B cell (primary cell): ENCODE measurements at regions not wholly inside any gene's neighbourhood (a gene's known extent, or its start where the extent isn't known, plus 50 kb on each side); places are given as distances from the start of the nearest gene placed in this dataset.

Experiments
- ATAC-seq: fragments of 200-7000 bp; cut with Tn5 transposase; one replicate; pipeline ENCODE4 v1.10.0; 2021; ENCODE audit warnings: low read depth, mild to moderate bottlenecking, moderate number of reproducible peaks, moderate library complexity
- CTCF ChIA-PET: fragments of 350-600 bp; sonication (Branson Sonifier 250); formaldehyde crosslinking; loops from one replicate; lab custom pipeline; 2021; ENCODE audit warnings: antibody characterized with exemption, inconsistent platforms; lab: Charles Lee
- POLR2A ChIA-PET: fragments of 350-600 bp; sonication (Branson Sonifier 250); formaldehyde crosslinking; loops from one replicate; lab custom pipeline; 2021; ENCODE audit warnings: antibody characterized with exemption; lab: Charles Lee
- DNase-seq: peaks from one replicate; pipeline ENCODE4 v3.0.0; 2013
- H2AFZ ChIP-seq: 2 replicates; pipeline ENCODE4 v1.6.1; 2012; ENCODE audit warnings: mild to moderate bottlenecking, low read depth, low read length; ENCODE audit not compliant: insufficient read depth, poor library complexity, severe bottlenecking
- H3K27ac ChIP-seq, 2 donors: 1 replicate in 1 of 2; 2 replicates in 1 of 2; pipeline ENCODE4 v1.5.1; 2012 to 2013; ENCODE audit warnings: low read length in 2 of 2, mild to moderate bottlenecking in 2 of 2, moderate library complexity in 1 of 2
- H3K27me3 ChIP-seq, 4 experiments: fragments of 200-600 bp in 1 of 4; sonication (generic) in 1 of 4; replicated peaks in 1 of 4; 1 replicate in 2 of 4; 2 replicates in 2 of 4; pipeline versions ENCODE4 v1.6.1 to v1.7.0; 2013 to 2016; ENCODE audit warnings: low read length in 3 of 4, mild to moderate bottlenecking in 2 of 4, mixed read lengths in 1 of 4, moderate library complexity in 1 of 4; ENCODE audit not compliant: insufficient read depth in 4 of 4, control insufficient read depth in 3 of 4; ENCODE audit errors: control extremely low read depth in 1 of 4
- H3K36me3 ChIP-seq, 2 experiments: replicated peaks in 1 of 2; 1 replicate in 1 of 2; 2 replicates in 1 of 2; pipeline versions ENCODE4 v1.6.1 to v1.7.1; 2013; ENCODE audit warnings: low read length in 1 of 2; ENCODE audit not compliant: insufficient read depth in 2 of 2, control insufficient read depth in 1 of 2; ENCODE audit errors: control extremely low read depth in 1 of 2, extremely low read depth in 1 of 2
- H3K4me1 ChIP-seq, 2 donors: fragments of 200-600 bp in 1 of 2; sonication (generic) in 1 of 2; 1 replicate in 1 of 2; 2 replicates in 1 of 2; pipeline versions ENCODE4 v1.5.1 to v1.6.1; 2013 to 2017; ENCODE audit warnings: low read length in 2 of 2; ENCODE audit not compliant: control insufficient read depth in 2 of 2, insufficient read depth in 2 of 2
- H3K4me2 ChIP-seq: replicated peaks from 2 replicates; pipeline ENCODE3; 2012; ENCODE audit warnings: mild to moderate bottlenecking, low read depth, low read length; ENCODE audit not compliant: poor library complexity, severe bottlenecking
- H3K4me3 ChIP-seq, 5 experiments: fragments of 200-600 bp in 1 of 5; sonication (generic) in 1 of 5; 1 replicate in 3 of 5; 2 replicates in 2 of 5; pipeline versions ENCODE4 v1.5.1 to v1.7.0; 2011 to 2016; ENCODE audit warnings: low read length in 4 of 5, mild to moderate bottlenecking in 4 of 5, low read depth in 2 of 5, control low read depth in 1 of 5, moderate library complexity in 1 of 5; ENCODE audit not compliant: insufficient read depth in 1 of 5; ENCODE audit errors: control extremely low read depth in 1 of 5, extremely low read depth in 1 of 5
- H3K79me2 ChIP-seq: fragments of 200-600 bp; sonication (generic); one replicate; pipeline ENCODE4 v1.6.0; 2016; ENCODE audit warnings: low read length; ENCODE audit not compliant: control insufficient read depth, insufficient read depth
- H3K9ac ChIP-seq: fragments of 200-600 bp; sonication (generic); 2 replicates; pipeline ENCODE4 v1.6.1; 2017; ENCODE audit warnings: mild to moderate bottlenecking, low read length, moderate library complexity
- H3K9me3 ChIP-seq, 3 donors: one replicate each; pipeline versions ENCODE4 v1.6.1 to v1.7.1; 2013; ENCODE audit warnings: low read length in 2 of 3; ENCODE audit not compliant: control insufficient read depth in 2 of 3, insufficient read depth in 1 of 3; ENCODE audit errors: control extremely low read depth in 1 of 3
- H4K20me1 ChIP-seq: 2 replicates; pipeline ENCODE4 v1.6.0; 2012; ENCODE audit warnings: mild to moderate bottlenecking, low read length; ENCODE audit not compliant: insufficient read depth, control insufficient read depth, poor library complexity, severe bottlenecking
- H3K27ac Mint-ChIP-seq: one replicate; pipeline ENCODE4 v1.8.0; 2021; ENCODE audit warnings: mixed read lengths
- H3K27me3 Mint-ChIP-seq: one replicate; pipeline ENCODE4 v1.8.0; 2021; ENCODE audit warnings: mixed read lengths
- H3K4me1 Mint-ChIP-seq: one replicate; pipeline ENCODE4 v1.8.0; 2021; ENCODE audit warnings: mixed read lengths
- H3K4me3 Mint-ChIP-seq: one replicate; pipeline ENCODE4 v1.8.0; 2021; ENCODE audit warnings: mixed read lengths
- H3K9me3 Mint-ChIP-seq: one replicate; pipeline ENCODE4 v1.8.0; 2022; ENCODE audit warnings: mixed read lengths; ENCODE audit not compliant: insufficient read depth
- EZH2 ChIP-seq: IDR thresholded peaks from 2 replicates; pipeline ENCODE4 v1.6.1; 2012; ENCODE audit warnings: borderline replicate concordance, low read depth, mild to moderate bottlenecking, moderate library complexity, low read length; ENCODE audit not compliant: insufficient read depth, poor library complexity, severe bottlenecking
- WGBS: methylation state at CpG from one replicate; pipeline ENCODE4 v1.1.5; 2013; ENCODE audit warnings: missing lambda C conversion rate; ENCODE audit not compliant: insufficient coverage; 5-methylcytosine and 5-hydroxymethylcytosine counted together
- intact Hi-C: fragments of 100-400 bp; cut with micrococcal nuclease; formaldehyde crosslinking; loops from one replicate; pipeline ENCODE4 v1.10.0; 2022
- TF ChIP-seq, protein P1 (sequence below): fragments of 200-600 bp; IDR thresholded peaks from one replicate; pipeline ENCODE4 v1.8.0; 2022; ENCODE audit warnings: antibody characterized with exemption, mild to moderate bottlenecking

DNA sequence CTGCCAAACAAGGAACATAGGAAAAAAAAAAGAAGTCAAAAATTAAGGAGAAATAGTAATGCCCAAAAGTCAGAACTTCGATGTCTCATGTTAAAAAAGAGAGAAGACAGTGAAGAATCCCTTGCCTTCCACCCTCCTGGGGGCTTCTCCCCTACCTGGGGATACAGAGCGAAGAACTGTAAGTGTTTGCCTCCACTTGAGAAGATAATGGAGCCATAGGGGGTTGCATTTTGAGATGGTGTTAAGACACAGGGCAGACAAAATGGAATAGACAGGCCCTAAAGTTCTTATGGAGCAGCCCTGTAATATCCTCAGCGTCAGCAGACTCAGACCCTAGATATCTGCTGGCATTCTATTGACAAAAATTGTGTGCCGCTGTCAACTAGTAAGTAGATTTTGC is 222.2 kb upstream of the MAP3K7 start:
- no peak for TF ChIP-seq EZH2
- TF ChIP-seq, protein P1, sequence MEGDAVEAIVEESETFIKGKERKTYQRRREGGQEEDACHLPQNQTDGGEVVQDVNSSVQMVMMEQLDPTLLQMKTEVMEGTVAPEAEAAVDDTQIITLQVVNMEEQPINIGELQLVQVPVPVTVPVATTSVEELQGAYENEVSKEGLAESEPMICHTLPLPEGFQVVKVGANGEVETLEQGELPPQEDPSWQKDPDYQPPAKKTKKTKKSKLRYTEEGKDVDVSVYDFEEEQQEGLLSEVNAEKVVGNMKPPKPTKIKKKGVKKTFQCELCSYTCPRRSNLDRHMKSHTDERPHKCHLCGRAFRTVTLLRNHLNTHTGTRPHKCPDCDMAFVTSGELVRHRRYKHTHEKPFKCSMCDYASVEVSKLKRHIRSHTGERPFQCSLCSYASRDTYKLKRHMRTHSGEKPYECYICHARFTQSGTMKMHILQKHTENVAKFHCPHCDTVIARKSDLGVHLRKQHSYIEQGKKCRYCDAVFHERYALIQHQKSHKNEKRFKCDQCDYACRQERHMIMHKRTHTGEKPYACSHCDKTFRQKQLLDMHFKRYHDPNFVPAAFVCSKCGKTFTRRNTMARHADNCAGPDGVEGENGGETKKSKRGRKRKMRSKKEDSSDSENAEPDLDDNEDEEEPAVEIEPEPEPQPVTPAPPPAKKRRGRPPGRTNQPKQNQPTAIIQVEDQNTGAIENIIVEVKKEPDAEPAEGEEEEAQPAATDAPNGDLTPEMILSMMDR = no peak
- DNase-seq = no peak
- Mint-ChIP-seq H3K27me3 (peaks cover 4% of the 10 kb centered on the region), H3K4me3 (no peak overlapping the region), H3K27ac (no peak overlapping the region), H3K9me3 (no peaks in the 10 kb centered on the region), H3K4me1 (no peaks in the 10 kb centered on the region)
- POLR2A ChIA-PET = no interaction called here
- intact Hi-C loops = no loop called here
- H3K36me3 ChIP-seq = no peaks in the 10 kb centered on the region
- CTCF ChIA-PET = no interaction called here
- H3K27ac ChIP-seq = no peak overlapping the region
- no peak for ATAC-seq
- H3K79me2 ChIP-seq = no peaks in the 10 kb centered on the region
- no peak overlapping the region for H3K4me3 ChIP-seq
- H3K9me3 ChIP-seq = peaks cover 0 to 4% (median 0%) of the 10 kb centered on the region in 3 donors
- no peaks in the 10 kb centered on the region for H3K4me1 ChIP-seq
- H3K9ac ChIP-seq = no peak overlapping the region
- H4K20me1 ChIP-seq = no peaks in the 10 kb centered on the region
- no peak overlapping the region for H3K4me2 ChIP-seq
- H3K27me3 ChIP-seq = no peaks in the 10 kb centered on the region
- 94% methylated on average over 2 of the region's 4 CpGs for WGBS
- H2AFZ ChIP-seq = no peak overlapping the region

DNA sequence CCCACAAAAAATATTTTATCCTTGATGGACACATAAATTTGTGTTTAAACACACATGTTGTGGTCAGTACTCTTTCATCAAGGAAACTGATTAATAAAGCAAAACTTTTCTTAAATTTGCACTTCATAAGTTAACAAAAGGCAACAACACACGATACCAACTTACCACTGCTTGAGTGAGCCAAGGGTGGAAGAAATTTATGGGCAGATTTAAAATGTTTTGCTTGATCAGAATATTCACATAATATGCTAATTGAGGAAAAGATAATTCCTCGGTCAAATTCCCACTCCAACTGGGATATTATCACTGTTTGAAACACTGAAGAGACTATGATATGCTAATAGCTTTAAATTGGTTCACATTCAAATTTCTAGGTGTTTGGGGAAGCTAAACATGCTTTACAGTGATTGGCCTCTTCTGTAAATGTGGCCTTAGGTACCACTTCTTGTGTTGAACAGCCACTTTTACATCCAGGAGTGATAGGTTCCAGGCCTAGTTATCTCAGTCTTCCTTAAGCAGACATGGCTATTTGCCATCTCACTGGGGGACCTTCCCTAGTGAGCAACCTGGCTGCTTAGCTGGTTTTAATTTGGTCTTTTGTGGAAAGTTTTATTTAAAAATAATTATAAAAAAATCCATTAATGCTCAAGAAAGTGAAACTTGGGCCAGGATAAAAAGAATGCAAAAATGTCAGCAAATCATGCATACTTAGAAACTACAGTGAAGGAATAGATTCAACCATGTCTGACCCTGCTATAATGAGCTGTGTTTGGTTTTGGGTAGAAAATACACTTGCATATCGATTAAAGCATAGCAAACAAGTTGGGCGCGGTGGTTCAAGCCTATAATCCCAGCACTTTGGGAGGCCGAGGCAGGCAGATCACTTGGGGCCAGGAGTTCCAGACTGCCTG is 221.2 kb upstream of the MAP3K7 start:
- no peak overlapping the region for H3K4me3 Mint-ChIP-seq
- no peaks in the 10 kb centered on the region for H3K4me1 Mint-ChIP-seq
- H3K36me3 ChIP-seq = no peaks in the 10 kb centered on the region
- no peaks in the 10 kb centered on the region for H3K4me1 ChIP-seq
- H3K4me2 ChIP-seq = no peak overlapping the region
- ChIA-PET CTCF (no interaction called here), POLR2A (no interaction called here)
- H3K79me2 ChIP-seq = no peaks in the 10 kb centered on the region
- TF ChIP-seq EZH2 = no peak
- TF ChIP-seq, protein P1 = no peak
- no peak overlapping the region for H3K27ac Mint-ChIP-seq
- H3K27me3 ChIP-seq = no peaks in the 10 kb centered on the region
- H3K27me3 Mint-ChIP-seq = peaks cover 7% of the 10 kb centered on the region
- H2AFZ ChIP-seq = no peak overlapping the region
- ATAC-seq (no peak), DNase-seq (no peak)
- peaks cover 0 to 4% (median 0%) of the 10 kb centered on the region in 3 donors for H3K9me3 ChIP-seq
- no peaks in the 10 kb centered on the region for H4K20me1 ChIP-seq
- H3K4me3 ChIP-seq = no peak overlapping the region
- 94% methylated on average over 4 of the region's 6 CpGs for WGBS
- H3K27ac ChIP-seq = no peak overlapping the region
- no peaks in the 10 kb centered on the region for H3K9me3 Mint-ChIP-seq
- intact Hi-C loops = no loop called here
- H3K9ac ChIP-seq = no peak overlapping the region
